Osteocyte (in vitro differentiated cells): ENCODE measurements at regions not wholly inside any gene's neighbourhood (a gene's known extent, or its start where the extent isn't known, plus 50 kb on each side); places are given as distances from the start of the nearest gene placed in this dataset.

ENCODE experiments used
- DNase-seq: peaks from one replicate; pipeline ENCODE4 v3.0.0; 2021; ENCODE audit warnings: mixed read lengths; ENCODE audit not compliant: unreplicated experiment; ENCODE audit errors: extremely low spot score
- H3K27ac Mint-ChIP-seq: one replicate; pipeline ENCODE4 v1.8.0; 2021; ENCODE audit warnings: mild to moderate bottlenecking, mixed read lengths; ENCODE audit not compliant: unreplicated experiment
- H3K27me3 Mint-ChIP-seq: one replicate; pipeline ENCODE4 v1.8.0; 2021; ENCODE audit warnings: mixed read lengths; ENCODE audit not compliant: unreplicated experiment
- H3K36me3 Mint-ChIP-seq: one replicate; pipeline ENCODE4 v1.8.0; 2021; ENCODE audit warnings: mixed read lengths; ENCODE audit not compliant: unreplicated experiment
- H3K4me1 Mint-ChIP-seq: one replicate; pipeline ENCODE4 v1.8.0; 2021; ENCODE audit warnings: mixed read lengths; ENCODE audit not compliant: unreplicated experiment
- H3K4me3 Mint-ChIP-seq: one replicate; pipeline ENCODE4 v1.8.0; 2021; ENCODE audit warnings: mild to moderate bottlenecking, moderate library complexity, mixed read lengths; ENCODE audit not compliant: unreplicated experiment
- H3K9me3 Mint-ChIP-seq: one replicate; pipeline ENCODE4 v1.8.0; 2021; ENCODE audit warnings: mixed read lengths; ENCODE audit not compliant: unreplicated experiment
- CTCF ChIP-seq: fragments of 200-600 bp; sonication (generic); IDR thresholded peaks from 2 replicates; pipeline ENCODE4 v1.5.0; 2021; ENCODE audit warnings: antibody characterized with exemption, mild to moderate bottlenecking, moderate library complexity

GRCh38 chr4:66501997-66502396 lies 831.7 kb upstream of the EPHA5 start:
- H3K4me3 Mint-ChIP-seq: no peak overlapping the region
- H3K9me3 Mint-ChIP-seq: peaks cover 11% of the 10 kb centered on the region
- H3K36me3 Mint-ChIP-seq: no peaks in the 10 kb centered on the region
- H3K27me3 Mint-ChIP-seq: no peaks in the 10 kb centered on the region
- H3K4me1 Mint-ChIP-seq: peaks cover 6% of the 10 kb centered on the region
- no peak for TF ChIP-seq CTCF
- no peak overlapping the region for H3K27ac Mint-ChIP-seq
- DNase-seq: no peak

GRCh38 chr4:66490729-66491128 lies 820.4 kb upstream of the EPHA5 start:
- no peak for DNase-seq
- H3K4me1 Mint-ChIP-seq: peaks cover 10% of the 10 kb centered on the region
- no peaks in the 10 kb centered on the region for H3K36me3 Mint-ChIP-seq
- no peaks in the 10 kb centered on the region for H3K9me3 Mint-ChIP-seq
- H3K4me3 Mint-ChIP-seq: no peak overlapping the region
- H3K27ac Mint-ChIP-seq: peak overlapping the region; percentile 6
- no peaks in the 10 kb centered on the region for H3K27me3 Mint-ChIP-seq
- no peak for TF ChIP-seq CTCF

- TF ChIP-seq CTCF: no peak
- H3K27ac Mint-ChIP-seq: no peak overlapping the region
Measured at GRCh38 chr4:66489783-66490452, 819.6 kb upstream of the EPHA5 start.

DNA sequence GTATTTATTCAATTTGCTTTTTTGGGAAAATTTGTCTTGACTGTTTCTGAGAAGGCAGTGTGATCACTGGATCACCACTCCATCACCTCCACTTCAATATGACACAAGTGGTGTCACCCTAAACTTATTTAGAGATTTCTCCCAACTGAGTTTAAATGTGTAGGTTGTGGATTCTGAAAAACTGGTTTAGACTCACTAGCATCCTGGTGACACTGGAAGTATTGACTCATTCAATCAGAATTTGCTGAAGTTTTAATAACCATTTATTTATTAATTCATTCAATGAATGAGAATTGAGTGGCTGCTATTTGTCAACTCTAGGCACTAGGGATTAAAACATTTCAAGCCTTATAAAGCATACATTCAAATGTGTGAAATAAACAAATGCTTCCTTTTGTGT lies 819.1 kb upstream of the EPHA5 start:
- Mint-ChIP-seq H3K36me3 (no peaks in the 10 kb centered on the region), H3K4me1 (peaks cover 13% of the 10 kb centered on the region), H3K27me3 (no peaks in the 10 kb centered on the region), H3K27ac (no peak overlapping the region), H3K4me3 (no peak overlapping the region), H3K9me3 (no peaks in the 10 kb centered on the region)
- TF ChIP-seq CTCF: no peak
- no peak for DNase-seq

More at GRCh38 chr4:66489783-66490452, 819.6 kb upstream of the EPHA5 start:
- peaks cover 13% of the 10 kb centered on the region for H3K4me1 Mint-ChIP-seq
- H3K9me3 Mint-ChIP-seq: no peaks in the 10 kb centered on the region
- no peaks in the 10 kb centered on the region for H3K36me3 Mint-ChIP-seq
- no peaks in the 10 kb centered on the region for H3K27me3 Mint-ChIP-seq
- DNase-seq: no peak
- H3K4me3 Mint-ChIP-seq: no peak overlapping the region

DNA sequence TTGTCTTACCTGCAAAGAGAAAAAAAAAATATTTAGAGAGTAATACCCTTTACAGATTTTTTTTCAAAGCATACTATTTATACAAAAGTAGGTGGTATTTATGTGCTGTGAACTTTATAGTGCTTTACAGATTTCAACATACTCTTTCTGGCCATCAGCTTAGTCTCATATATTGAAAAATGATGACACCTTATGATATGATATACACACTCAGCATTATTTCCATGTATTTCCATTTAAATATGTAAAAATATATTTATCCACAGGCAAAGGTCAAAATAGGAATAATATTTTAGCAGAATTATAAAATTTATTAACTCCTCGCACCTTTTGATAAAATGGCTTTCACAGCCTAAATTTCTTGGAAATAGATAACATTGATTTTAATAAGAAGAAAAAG lies 815.8 kb upstream of the EPHA5 start:
- no peak for DNase-seq
- no peak overlapping the region for H3K4me3 Mint-ChIP-seq
- no peak for TF ChIP-seq CTCF
- H3K4me1 Mint-ChIP-seq: peaks cover 13% of the 10 kb centered on the region
- no peaks in the 10 kb centered on the region for H3K27me3 Mint-ChIP-seq
- no peak overlapping the region for H3K27ac Mint-ChIP-seq
- H3K9me3 Mint-ChIP-seq: no peaks in the 10 kb centered on the region
- no peaks in the 10 kb centered on the region for H3K36me3 Mint-ChIP-seq
